ENCODE measurements at regions not wholly inside any gene's neighbourhood (a gene's known extent, or its start where the extent isn't known, plus 50 kb on each side); places are given as distances from the start of the nearest gene placed in this dataset.
"Not testable (repeated sequence)": the region's sequence is repeated elsewhere in the genome, so short reads cannot be mapped to it uniquely, and the experiment has no call there.

- CTCF ChIA-PET; H3K36me3 Mint-ChIP-seq (ENCODE audit: low read depth); POLR2A ChIA-PET; ATAC-seq; H3K27ac Mint-ChIP-seq; DNase-seq; intact Hi-C loops (cut with DNase I, micrococcal nuclease); H3K27me3 Mint-ChIP-seq; H3K4me3 Mint-ChIP-seq; H3K4me1 Mint-ChIP-seq: not testable (repeated sequence)
- H3K9me3 Mint-ChIP-seq (ENCODE audit: low read depth), result peaks cover 10% of the 10 kb centered on the region
Measured at GRCh38 chr7:123321578-123321977, 121.8 kb upstream of the SLC13A1 start.

GRCh38 chr7:123319911-123320310 lies 120.1 kb upstream of the SLC13A1 start:
- Mint-ChIP-seq H3K9me3 (ENCODE audit: low read depth) (peaks cover 9% of the 10 kb centered on the region), H3K27ac (no peak overlapping the region), H3K4me3 (no peak overlapping the region), H3K27me3 (no peaks in the 10 kb centered on the region), H3K36me3 (ENCODE audit: low read depth) (no peaks in the 10 kb centered on the region), H3K4me1 (no peaks in the 10 kb centered on the region)
- ChIA-PET POLR2A (no interaction called here), CTCF (no interaction called here)
- ATAC-seq, result no peak
- intact Hi-C loops (cut with DNase I, micrococcal nuclease), result no loop called here
- DNase-seq, result no peak

DNA sequence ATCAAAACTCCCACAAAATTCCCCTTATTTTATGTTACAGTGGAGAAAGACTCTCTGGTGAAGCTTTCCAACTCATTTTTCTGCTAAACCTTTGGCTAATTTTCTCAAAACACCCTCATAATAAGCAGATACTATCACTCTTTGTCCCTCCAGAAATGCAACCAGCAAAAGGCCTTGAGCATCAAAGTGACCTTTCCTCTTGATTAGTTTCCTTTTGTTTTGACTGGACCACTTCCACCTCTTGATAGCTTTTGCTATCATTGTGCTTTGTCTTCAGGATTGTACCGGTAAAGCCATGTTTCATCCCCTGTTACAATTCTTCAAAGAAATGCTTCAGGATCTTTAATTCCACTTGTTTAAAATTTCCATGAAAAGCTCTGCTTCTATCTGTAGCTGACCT lies 115.1 kb upstream of the SLC13A1 start:
- intact Hi-C loops (cut with DNase I, micrococcal nuclease), result no loop called here
- Mint-ChIP-seq H3K4me3 (no peak overlapping the region), H3K36me3 (ENCODE audit: low read depth) (no peaks in the 10 kb centered on the region), H3K9me3 (ENCODE audit: low read depth) (peaks cover 3% of the 10 kb centered on the region), H3K27me3 (no peaks in the 10 kb centered on the region), H3K27ac (no peak overlapping the region), H3K4me1 (no peaks in the 10 kb centered on the region)
- ChIA-PET POLR2A (no interaction called here), CTCF (no interaction called here)
- ATAC-seq (no peak), DNase-seq (no peak)

DNA sequence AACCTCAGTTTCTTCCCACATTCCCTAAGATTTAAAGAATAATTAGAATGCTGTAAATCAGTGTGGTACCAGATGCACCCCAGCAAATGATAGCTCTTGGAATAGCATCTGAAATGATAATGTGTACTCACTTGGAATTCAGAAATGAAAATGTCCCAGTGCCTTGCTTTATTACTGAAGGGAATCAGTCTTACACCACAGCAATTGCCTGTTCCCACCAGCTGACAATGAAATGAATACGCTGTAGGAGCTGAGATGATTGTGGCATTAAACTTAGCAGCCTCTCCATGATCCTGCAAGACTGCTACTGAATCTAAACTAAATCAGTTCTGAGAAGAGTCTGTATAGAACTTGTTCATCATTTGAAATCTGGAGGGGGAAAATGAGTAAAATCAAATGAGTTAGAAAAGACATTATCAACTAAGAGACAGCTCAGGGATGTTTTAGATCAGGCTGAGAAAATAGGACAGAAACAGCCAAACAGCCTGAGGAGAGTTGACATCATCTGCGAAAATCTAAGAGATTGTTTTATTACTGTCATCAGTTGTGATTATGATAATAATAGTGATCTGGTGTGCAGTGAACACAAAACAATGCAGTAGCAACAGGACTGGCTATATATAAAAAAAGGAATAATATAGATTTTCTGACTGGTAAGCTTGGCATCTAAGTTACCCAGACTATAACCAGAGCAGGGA lies 108.6 kb upstream of the SLC13A1 start:
- ATAC-seq (no peak), DNase-seq (no peak)
- no peaks in the 10 kb centered on the region for H3K27me3 Mint-ChIP-seq
- ChIA-PET POLR2A (no interaction called here), CTCF (no interaction called here)
- H3K9me3 Mint-ChIP-seq (ENCODE audit: low read depth), result no peaks in the 10 kb centered on the region
- intact Hi-C loops (cut with DNase I, micrococcal nuclease), result no loop called here
- no peak overlapping the region for H3K4me3 Mint-ChIP-seq
- no peak overlapping the region for H3K27ac Mint-ChIP-seq
- H3K4me1 Mint-ChIP-seq, result no peaks in the 10 kb centered on the region
- H3K36me3 Mint-ChIP-seq (ENCODE audit: low read depth), result no peaks in the 10 kb centered on the region

DNA sequence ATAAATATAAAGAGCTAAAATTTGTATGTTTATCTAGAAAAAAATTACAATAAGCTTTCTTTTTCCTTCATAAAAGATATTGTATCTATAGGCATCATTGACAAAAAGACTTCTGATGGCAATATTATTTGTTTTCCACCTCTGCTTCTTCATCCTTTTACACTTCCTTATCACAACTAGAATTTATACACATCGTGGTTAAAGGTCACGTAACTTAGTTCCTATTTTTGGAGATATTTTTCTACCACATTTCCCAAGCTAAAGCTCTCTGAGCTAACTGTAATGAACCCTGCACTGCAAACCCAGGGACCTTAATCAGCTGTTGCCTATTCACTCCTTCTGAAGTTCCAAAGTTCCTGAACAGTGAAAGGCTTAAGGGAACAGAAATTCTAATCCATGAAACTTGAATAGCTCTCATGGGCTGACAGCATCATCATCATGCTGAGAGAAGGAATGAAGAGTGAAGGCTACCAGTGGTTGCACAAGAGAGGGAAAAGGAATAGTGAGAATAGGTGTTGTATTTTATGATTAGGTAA lies 106.1 kb upstream of the SLC13A1 start:
- H3K27me3 Mint-ChIP-seq, result no peaks in the 10 kb centered on the region
- H3K4me1 Mint-ChIP-seq, result no peaks in the 10 kb centered on the region
- H3K9me3 Mint-ChIP-seq (ENCODE audit: low read depth), result peaks cover under 1% of the 10 kb centered on the region
- no peak overlapping the region for H3K4me3 Mint-ChIP-seq
- H3K27ac Mint-ChIP-seq, result no peak overlapping the region
- ChIA-PET CTCF (no interaction called here), POLR2A (no interaction called here)
- intact Hi-C loops (cut with DNase I, micrococcal nuclease), result no loop called here
- H3K36me3 Mint-ChIP-seq (ENCODE audit: low read depth), result no peaks in the 10 kb centered on the region
- DNase-seq, result no peak
- ATAC-seq, result no peak

DNA sequence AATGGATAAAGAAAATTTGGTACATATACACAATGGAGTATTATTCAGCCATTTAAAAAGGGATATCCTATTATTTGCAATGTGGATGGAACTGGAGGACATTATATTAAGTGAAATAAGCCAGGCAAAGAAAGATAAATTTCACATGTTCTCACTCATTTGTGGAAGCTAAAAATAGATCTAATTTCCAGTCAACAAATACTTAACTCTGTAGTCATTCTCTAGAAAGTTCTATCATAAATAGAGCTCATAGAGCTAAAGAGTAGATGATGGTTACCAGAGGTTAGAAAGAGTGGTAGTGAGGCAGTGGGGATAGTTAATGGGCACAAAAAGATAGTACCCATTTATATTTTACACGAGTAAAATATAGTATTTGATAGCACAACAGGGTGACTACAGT lies 104.2 kb upstream of the SLC13A1 start:
- no peak for ATAC-seq
- Mint-ChIP-seq H3K27ac (no peak overlapping the region), H3K27me3 (no peaks in the 10 kb centered on the region), H3K4me3 (no peak overlapping the region), H3K4me1 (no peaks in the 10 kb centered on the region), H3K9me3 (ENCODE audit: low read depth) (peaks cover 5% of the 10 kb centered on the region), H3K36me3 (ENCODE audit: low read depth) (no peaks in the 10 kb centered on the region)
- CTCF ChIA-PET, result no interaction called here
- POLR2A ChIA-PET, result no interaction called here
- DNase-seq, result no peak
- intact Hi-C loops (cut with DNase I, micrococcal nuclease), result no loop called here

DNA sequence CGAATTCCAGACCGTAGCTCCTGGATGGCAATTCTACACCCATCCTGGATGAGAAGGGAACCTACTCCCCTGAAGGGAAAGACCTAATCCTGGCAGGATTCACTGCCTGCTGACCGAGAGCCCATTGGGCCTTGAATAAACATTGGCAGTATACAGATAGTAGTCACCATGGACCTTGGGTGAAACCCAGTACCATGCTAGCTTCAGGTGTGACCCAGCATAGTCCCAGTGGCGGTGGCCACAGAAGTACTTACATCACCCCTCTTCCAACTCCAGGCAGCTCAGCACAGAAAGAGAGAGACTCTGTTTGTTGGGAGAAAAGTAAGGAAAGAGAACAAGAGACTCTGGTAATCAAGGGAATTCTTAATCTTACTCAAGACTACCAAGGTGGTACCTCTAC lies 97.2 kb upstream of the SLC13A1 start:
- Mint-ChIP-seq H3K9me3 (ENCODE audit: low read depth) (peaks cover 8% of the 10 kb centered on the region), H3K4me1 (no peaks in the 10 kb centered on the region), H3K36me3 (ENCODE audit: low read depth) (no peaks in the 10 kb centered on the region), H3K4me3 (no peak overlapping the region), H3K27me3 (no peaks in the 10 kb centered on the region), H3K27ac (no peak overlapping the region)
- DNase-seq, result no peak
- no peak for ATAC-seq
- POLR2A ChIA-PET, result no interaction called here
- intact Hi-C loops (cut with DNase I, micrococcal nuclease), result no loop called here
- CTCF ChIA-PET, result no interaction called here

DNA sequence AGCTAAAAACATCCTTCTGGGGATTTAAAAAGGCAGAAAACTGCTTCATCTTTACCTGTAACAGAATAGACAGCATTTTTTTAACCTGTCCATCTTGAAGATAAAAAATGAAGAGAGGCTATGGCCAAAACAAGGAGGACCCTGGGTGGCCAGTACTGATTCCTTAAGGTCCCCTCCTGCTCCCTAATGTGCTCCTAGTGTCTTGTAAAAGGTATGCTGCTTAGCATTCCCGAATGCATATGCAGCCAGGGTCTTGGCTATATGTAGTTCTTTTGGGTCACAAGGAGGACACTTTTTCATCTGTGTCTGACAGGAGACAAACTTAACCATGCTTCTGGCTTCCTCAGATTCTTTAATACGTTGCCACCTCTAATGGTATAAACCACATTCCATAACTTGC lies 93.9 kb upstream of the SLC13A1 start:
- Mint-ChIP-seq H3K27ac (no peak overlapping the region), H3K4me1 (no peaks in the 10 kb centered on the region), H3K27me3 (no peaks in the 10 kb centered on the region), H3K4me3 (no peak overlapping the region), H3K9me3 (ENCODE audit: low read depth) (peaks cover 3% of the 10 kb centered on the region), H3K36me3 (ENCODE audit: low read depth) (no peaks in the 10 kb centered on the region)
- ChIA-PET POLR2A (no interaction called here), CTCF (no interaction called here)
- ATAC-seq, result no peak
- intact Hi-C loops (cut with DNase I, micrococcal nuclease), result no loop called here
- no peak for DNase-seq

DNA sequence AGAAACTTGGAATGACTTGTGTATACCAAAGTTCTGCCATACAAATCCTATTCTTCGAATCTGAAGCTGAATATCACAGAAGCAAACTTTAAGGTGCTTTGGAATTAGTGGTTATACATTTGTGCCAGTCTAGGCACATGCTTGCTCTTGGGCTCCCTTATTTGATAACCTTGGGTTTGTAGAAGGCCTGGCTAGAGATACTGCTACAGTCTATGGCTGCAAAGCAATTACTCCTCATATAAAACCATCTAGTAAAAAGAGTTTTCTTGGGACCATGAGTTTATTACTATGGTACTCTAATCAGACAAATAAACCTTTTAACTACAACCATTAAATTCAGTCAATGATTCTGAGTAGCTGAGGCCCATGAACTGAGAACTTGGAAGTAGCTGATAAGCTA lies 92.5 kb upstream of the SLC13A1 start:
- H3K36me3 Mint-ChIP-seq (ENCODE audit: low read depth), result no peaks in the 10 kb centered on the region

GRCh38 chr7:123289200-123289599 lies 89.4 kb upstream of the SLC13A1 start:
- ATAC-seq (no peak), DNase-seq (no peak)
- intact Hi-C loops (cut with DNase I, micrococcal nuclease), result no loop called here
- ChIA-PET POLR2A (no interaction called here), CTCF (no interaction called here)
- Mint-ChIP-seq H3K27me3 (no peaks in the 10 kb centered on the region), H3K27ac (no peak overlapping the region), H3K9me3 (ENCODE audit: low read depth) (no peaks in the 10 kb centered on the region), H3K4me1 (no peaks in the 10 kb centered on the region), H3K4me3 (no peak overlapping the region), H3K36me3 (ENCODE audit: low read depth) (no peaks in the 10 kb centered on the region)

More for the DNA sequence above, 92.5 kb upstream of the SLC13A1 start:
- ChIA-PET CTCF (no interaction called here), POLR2A (interaction anchor here (0.7 kb wide), 1 partner anchor 9 kb away, joined by 3 read pairs; no protein-coding TSS in a partner anchor)
- H3K4me1 Mint-ChIP-seq, result no peaks in the 10 kb centered on the region
- no peak for ATAC-seq
- no peak for DNase-seq
- intact Hi-C loops (cut with DNase I, micrococcal nuclease), result no loop called here
- no peak overlapping the region for H3K4me3 Mint-ChIP-seq
- peaks cover 3% of the 10 kb centered on the region for H3K9me3 Mint-ChIP-seq (ENCODE audit: low read depth)
- H3K27me3 Mint-ChIP-seq, result no peaks in the 10 kb centered on the region
- H3K27ac Mint-ChIP-seq, result no peak overlapping the region

DNA sequence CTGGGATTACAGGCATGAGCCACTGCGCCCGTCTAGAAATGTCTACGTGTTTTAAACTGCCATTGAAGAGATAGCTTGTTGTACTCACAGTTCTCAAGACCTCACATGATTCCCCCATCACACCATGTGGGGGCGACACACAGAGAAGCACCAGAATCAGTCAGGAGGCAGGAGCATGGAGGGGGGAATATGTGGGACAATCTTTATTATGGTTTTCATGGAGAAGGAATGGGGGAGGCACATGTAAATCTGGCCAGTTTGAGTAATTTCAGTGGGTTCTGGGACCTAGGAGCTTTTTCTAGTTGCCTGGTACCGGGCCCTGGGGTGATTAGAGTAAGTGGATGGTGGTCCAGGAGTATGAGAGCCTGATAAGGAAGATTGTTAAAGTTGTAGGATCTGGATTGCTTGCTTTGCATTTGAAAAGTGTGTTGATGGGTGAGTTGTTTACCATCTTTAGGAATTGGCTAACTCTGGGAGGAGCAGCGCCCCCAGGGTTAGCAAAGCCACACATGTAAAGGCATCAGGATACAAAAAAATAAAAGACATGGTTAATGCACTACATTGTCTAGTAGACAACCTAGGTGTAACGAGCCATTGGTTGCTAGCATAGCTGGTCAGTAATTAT lies 85.4 kb upstream of the SLC13A1 start:
- intact Hi-C loops (cut with DNase I, micrococcal nuclease), result no loop called here
- no peak overlapping the region for H3K4me3 Mint-ChIP-seq
- no peaks in the 10 kb centered on the region for H3K36me3 Mint-ChIP-seq (ENCODE audit: low read depth)
- H3K27me3 Mint-ChIP-seq, result no peaks in the 10 kb centered on the region
- H3K9me3 Mint-ChIP-seq (ENCODE audit: low read depth), result no peaks in the 10 kb centered on the region
- ChIA-PET POLR2A (no interaction called here), CTCF (no interaction called here)
- DNase-seq (no peak), ATAC-seq (no peak)
- no peaks in the 10 kb centered on the region for H3K4me1 Mint-ChIP-seq
- no peak overlapping the region for H3K27ac Mint-ChIP-seq

DNA sequence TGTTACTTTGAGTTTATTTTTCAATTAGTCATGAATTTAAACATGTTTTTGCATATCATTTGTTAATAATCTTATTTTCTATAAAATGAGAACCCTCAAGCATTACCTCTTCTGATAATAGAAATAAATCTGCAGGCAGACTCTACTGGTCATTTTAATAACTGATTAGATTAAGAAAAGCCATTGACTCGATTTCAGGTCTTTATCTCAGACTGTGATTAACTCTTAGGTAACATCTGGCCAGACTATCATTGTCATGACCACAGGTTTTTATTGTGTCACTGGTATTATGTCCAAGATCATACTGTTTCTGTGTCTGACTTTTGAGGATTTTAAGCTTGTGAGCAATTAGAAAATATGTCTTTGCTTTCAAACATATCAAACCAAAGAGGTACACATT lies 83.6 kb upstream of the SLC13A1 start:
- DNase-seq, result no peak
- ChIA-PET CTCF (no interaction called here), POLR2A (no interaction called here)
- intact Hi-C loops (cut with DNase I, micrococcal nuclease), result no loop called here
- no peaks in the 10 kb centered on the region for H3K4me1 Mint-ChIP-seq
- H3K36me3 Mint-ChIP-seq (ENCODE audit: low read depth), result no peaks in the 10 kb centered on the region
- H3K4me3 Mint-ChIP-seq, result no peak overlapping the region
- no peaks in the 10 kb centered on the region for H3K9me3 Mint-ChIP-seq (ENCODE audit: low read depth)
- ATAC-seq, result no peak
- no peak overlapping the region for H3K27ac Mint-ChIP-seq
- H3K27me3 Mint-ChIP-seq, result no peaks in the 10 kb centered on the region
